ENCODE measurements at regions not wholly inside any gene's neighbourhood (a gene's known extent, or its start where the extent isn't known, plus 50 kb on each side); places are given as distances from the start of the nearest gene placed in this dataset.

- Histone ChIP-seq H3K9me3 (no peaks in the 10 kb centered on the region), H3K27ac (no peak overlapping the region), H3K4me1 (no peaks in the 10 kb centered on the region), H3K4me3 (no peak overlapping the region), H3K27me3 (no peaks in the 10 kb centered on the region), H3K36me3 (no peaks in the 10 kb centered on the region)
- no peak for TF ChIP-seq CTCF (IDR thresholded peaks at IDR 0.05)
- DNase-seq (ENCODE audit: low spot score), result no peak
These were observed 96.0 kb upstream of the MAX start for GRCh38 chr14:65198346-65198745.

GRCh38 chr14:65200454-65200853, 98.1 kb upstream of the MAX start:
- H3K9me3 ChIP-seq, result no peaks in the 10 kb centered on the region
- TF ChIP-seq CTCF (IDR thresholded peaks at IDR 0.05), result no peak
- no peaks in the 10 kb centered on the region for H3K36me3 ChIP-seq
- no peak overlapping the region for H3K4me3 ChIP-seq
- H3K27ac ChIP-seq, result no peak overlapping the region
- H3K4me1 ChIP-seq, result no peaks in the 10 kb centered on the region
- DNase-seq (ENCODE audit: low spot score), result no peak
- H3K27me3 ChIP-seq, result no peaks in the 10 kb centered on the region

GRCh38 chr14:65203574-65203973, 101.3 kb upstream of the MAX start:
- no peak for DNase-seq (ENCODE audit: low spot score)
- Histone ChIP-seq H3K4me1 (no peaks in the 10 kb centered on the region), H3K27ac (no peak overlapping the region), H3K36me3 (no peaks in the 10 kb centered on the region), H3K27me3 (no peaks in the 10 kb centered on the region), H3K4me3 (no peak overlapping the region), H3K9me3 (no peaks in the 10 kb centered on the region)
- TF ChIP-seq CTCF (IDR thresholded peaks at IDR 0.05), result no peak

GRCh38 chr14:65204056-65204455, 101.7 kb upstream of the MAX start:
- Histone ChIP-seq H3K4me3 (no peak overlapping the region), H3K4me1 (no peaks in the 10 kb centered on the region), H3K36me3 (no peaks in the 10 kb centered on the region), H3K27me3 (no peaks in the 10 kb centered on the region), H3K9me3 (no peaks in the 10 kb centered on the region), H3K27ac (no peak overlapping the region)
- DNase-seq (ENCODE audit: low spot score), result no peak
- TF ChIP-seq CTCF (IDR thresholded peaks at IDR 0.05), result no peak

- Histone ChIP-seq H3K4me1 (no peaks in the 10 kb centered on the region), H3K27ac (no peak overlapping the region), H3K9me3 (no peaks in the 10 kb centered on the region), H3K27me3 (no peaks in the 10 kb centered on the region), H3K36me3 (no peaks in the 10 kb centered on the region), H3K4me3 (no peak overlapping the region)
- DNase-seq (ENCODE audit: low spot score), result no peak
- TF ChIP-seq CTCF (IDR thresholded peaks at IDR 0.05), result no peak
These were observed 103.7 kb upstream of the MAX start for GRCh38 chr14:65206078-65206447.

GRCh38 chr14:65206448-65207096, 104.3 kb upstream of the MAX start:
- Histone ChIP-seq H3K27ac (no peak overlapping the region), H3K4me1 (no peaks in the 10 kb centered on the region), H3K27me3 (no peaks in the 10 kb centered on the region), H3K9me3 (no peaks in the 10 kb centered on the region), H3K4me3 (no peak overlapping the region), H3K36me3 (no peaks in the 10 kb centered on the region)
- TF ChIP-seq CTCF (IDR thresholded peaks at IDR 0.05), result no peak
- DNase-seq (ENCODE audit: low spot score), result no peak
